Kidney tubule cell (primary cell): ENCODE measurements at regions not wholly inside any gene's neighbourhood (a gene's known extent, or its start where the extent isn't known, plus 50 kb on each side); places are given as distances from the start of the nearest gene placed in this dataset.
"Not testable (repeated sequence)": the region's sequence is repeated elsewhere in the genome, so short reads cannot be mapped to it uniquely, and the experiment has no call there.

Experiments
- DNase-seq: peaks from one replicate; pipeline ENCODE4 v3.0.0-alpha.2; 2018; ENCODE audit warnings: low spot score

DNA sequence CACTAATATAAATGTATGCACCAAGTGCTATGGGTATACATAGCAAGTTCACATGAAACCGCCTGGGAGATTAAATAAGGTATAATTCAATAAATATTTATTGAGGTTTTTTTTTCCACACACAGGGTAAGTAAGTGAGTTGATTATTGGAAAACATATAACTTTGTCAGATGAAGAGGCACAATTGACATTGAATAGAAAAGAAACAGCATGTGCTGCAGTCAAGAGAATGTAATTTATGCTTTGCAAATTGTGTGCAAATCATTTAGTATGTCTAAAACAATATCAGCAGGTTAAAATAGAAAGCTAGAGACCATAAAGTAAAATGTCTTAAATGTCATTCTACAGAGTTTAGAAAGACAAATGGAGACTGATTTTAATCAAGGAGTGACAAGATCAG lies 560.0 kb downstream of the AMY1C start:
- DNase-seq: no peak

DNA sequence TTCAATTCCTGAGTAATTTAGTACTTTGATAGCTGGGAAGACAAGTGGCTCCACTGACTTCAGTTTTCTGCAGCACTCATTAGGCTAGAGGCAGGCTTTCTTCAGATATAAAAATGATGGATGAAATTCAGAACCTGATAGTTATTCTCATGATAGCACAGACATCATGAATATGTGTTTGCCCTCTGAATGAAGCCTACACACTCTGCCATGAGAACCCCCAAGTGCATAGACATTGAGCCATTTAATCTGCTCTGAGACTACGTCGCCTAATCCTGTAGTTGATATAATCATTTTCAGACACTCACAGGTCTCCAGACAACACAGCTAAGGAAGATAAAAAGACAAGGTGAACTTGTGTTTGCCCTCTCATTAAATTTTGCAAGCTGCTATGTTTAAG lies 566.1 kb downstream of the AMY1C start:
- DNase-seq: no peak

DNA sequence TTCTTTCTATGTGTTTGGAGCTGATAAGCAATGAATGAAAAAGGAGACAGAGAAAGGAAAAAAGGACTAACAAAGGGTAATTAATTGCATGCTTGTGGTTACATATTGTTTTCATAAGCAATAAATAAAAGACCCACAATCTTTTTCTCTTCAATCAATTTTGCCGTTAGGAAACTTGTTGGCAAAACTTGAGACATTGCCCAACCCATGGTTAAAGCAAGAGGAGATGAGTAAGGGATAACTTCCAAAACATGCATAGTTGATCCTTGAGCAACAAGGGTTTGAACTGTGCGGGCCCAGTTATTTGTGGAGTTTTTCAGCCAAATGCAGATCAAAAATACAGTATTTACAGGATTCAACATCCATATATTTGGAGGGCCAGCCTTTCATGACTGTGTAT lies 572.4 kb downstream of the AMY1C start:
- DNase-seq: no peak

DNA sequence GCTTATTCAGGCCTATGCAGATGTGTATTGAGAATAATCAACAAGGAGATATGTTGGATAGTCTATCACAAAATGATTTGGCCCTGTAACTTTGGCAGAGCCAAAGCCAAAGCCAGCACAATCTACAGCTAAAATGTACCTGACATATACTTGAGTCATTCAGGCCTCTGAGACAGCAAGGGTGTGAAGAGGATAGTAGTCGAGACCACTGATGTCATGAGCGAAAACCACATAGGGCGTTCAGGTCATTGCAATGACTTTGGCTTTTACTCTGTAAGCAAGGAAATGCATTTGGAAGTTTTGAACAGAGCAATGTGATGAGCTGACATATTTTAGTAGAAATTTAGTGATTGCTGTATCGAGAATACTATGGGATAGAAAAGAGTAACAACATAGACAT lies 579.6 kb downstream of the AMY1C start:
- no peak for DNase-seq

DNA sequence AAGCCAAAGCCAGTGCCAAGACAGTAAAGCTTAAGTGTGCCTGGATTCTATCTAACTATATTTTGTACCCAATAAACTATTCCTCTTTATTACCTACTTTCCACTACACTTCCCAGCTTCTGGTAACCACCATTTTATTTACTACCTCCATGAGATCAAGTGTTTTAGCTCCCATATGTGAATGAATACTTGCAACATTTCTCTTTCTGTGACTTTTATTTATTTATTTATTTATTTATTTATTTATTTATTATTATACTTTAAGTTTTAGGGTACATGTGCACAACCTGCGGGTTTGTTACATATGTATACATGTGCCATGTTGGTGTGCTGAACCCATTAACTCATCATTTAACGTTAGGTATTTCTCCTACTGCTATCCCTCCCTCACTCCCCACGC lies 582.1 kb downstream of the AMY1C start:
- no peak for DNase-seq

DNA sequence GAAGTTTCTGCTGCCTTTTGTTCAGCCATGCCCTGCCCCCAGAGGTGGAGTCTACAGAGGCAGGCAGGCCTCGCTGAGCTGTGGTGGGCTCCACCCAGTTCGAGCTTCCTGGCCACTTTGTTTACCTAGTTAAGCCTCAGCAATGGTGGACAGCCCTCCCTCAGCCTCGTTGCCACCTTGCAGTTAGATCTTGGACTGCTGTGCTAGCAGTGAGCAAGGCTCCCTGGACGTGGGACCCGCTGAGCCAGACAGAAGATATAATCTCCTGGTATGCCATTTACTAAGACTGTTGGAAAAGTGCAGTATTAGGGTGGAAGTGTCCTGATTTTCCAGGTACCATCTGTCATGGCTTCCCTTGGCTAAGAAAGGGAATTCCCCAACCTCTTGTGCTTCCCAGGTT lies 588.2 kb downstream of the AMY1C start:
- DNase-seq: not testable (repeated sequence)

DNA sequence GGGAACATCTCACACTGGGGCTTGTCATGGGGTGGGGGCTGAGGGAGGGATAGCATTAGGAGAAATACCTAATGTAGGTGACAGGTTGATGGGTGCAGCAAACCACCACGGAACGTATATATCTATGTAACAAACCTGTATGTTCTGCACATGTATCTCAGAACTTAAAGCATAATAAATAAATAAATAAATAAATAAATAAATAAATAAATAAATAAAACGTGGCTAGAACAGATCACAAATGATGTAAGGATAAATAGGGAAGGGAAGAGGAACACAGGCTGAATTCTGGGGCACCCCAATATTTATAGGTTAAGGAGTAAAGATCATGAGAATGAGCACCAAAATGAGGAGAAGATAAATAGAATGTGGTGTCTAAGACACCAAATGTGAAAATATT lies 592.2 kb downstream of the AMY1C start:
- DNase-seq: no peak

DNA sequence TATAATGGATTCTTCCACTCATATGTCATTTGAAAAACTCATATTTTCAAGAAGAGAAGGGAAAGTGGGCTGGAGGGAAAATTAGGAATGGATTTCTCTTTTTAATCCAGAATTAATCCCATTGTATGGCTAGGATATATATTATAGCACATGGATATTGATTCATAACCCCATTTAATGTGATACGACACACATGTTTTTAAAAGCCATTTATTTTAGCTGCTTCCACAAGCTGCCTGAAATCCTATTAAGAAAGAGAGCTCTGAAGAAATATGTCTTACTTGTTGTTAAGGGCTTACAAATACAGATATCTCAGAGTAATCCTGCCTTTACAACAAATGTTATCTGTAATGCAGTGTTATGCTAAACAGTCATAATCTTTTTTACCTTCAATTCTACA lies 598.6 kb downstream of the AMY1C start:
- DNase-seq: no peak

DNA sequence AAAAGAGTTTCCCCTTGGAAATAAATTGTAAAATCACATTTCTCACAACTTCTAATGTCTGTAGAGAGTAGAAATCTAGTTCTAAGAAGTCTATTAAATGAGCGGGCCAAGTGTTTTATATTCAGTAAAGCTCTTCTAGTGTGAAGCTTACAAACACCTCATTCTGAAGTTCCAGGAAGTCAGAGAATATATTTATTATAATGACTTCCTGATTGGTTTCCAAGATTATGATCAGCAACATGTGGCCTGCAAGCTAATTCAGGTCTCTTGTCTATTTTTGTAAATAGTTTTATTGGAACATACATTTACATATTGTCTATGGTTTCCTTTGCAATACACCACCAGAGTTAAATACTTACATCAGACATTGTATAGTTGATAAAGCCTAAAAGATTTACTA lies 603.9 kb downstream of the AMY1C start:
- no peak for DNase-seq

DNA sequence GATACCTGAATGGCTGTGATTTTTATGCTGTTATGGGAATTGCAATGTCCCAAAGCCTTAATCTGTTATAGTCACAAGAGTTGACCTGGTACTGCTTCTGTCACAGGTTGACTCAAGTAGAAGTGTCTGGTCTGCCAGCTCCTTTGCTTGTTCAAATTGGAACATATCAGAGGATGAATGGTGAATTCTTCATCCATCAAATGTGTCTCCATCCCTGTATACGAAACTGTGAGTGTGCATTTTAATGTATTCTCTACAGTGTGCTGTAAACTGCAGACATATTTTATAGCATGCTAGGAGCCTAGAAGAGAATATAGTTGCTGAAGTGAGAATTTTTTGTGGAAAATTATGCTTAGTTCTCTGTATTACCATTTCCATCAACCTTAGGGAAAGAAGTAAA lies 608.4 kb downstream of the AMY1C start:
- no peak for DNase-seq

DNA sequence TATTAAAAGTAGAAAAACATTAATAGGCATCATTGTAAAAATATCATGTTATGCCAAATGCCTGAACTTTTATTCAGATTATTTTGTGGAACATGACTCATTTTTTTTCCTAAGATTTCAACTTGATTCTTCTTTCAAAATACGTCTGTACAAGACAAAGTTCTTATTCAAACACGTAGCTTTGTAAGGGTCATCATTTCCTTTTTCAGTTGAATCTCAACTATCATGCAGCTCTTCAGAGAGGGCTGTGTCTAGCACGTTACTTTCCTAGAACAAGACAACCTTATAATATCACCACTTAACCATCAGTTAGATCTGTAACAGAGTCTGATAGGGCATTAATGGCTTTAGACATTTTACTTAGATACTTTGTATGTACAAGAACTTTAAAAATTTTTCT lies 608.9 kb downstream of the AMY1C start:
- DNase-seq: no peak

DNA sequence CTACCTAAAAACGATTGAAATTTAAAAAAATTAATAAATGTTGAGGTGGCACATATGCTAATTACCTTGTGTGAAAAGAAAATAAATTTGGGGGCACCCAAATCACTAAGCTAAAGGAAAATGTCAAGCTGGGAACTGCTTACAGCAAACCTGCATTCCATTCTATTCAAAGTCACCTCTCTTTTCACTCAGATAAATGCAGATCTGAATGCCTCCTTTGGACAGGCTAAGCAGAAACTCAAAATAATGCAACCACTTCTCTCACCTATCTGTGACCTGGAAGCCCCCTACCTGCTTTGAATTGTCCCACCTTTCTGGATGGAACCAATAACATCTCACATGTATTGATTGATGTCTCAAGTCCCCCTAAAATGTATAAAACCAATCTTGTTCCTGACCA lies 628.7 kb downstream of the AMY1C start:
- no peak for DNase-seq

DNA sequence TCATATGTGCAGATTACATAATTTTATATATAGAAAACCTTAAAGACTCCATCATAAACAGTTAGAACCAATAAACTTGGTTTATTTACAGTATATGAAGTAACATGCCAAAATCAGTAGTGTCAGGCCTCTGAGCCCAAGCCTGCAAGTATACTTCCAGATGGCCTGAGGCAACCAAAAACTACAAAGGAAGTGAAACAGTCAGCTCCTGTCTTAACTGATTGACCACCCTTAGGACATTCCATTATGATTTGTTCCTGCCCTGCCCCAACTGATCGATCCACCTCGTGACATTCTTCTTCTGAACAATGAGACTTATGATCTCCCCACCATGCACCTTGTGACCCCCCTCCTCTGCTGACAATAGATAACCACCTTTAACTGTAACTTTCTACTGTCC lies 630.3 kb downstream of the AMY1C start:
- no peak for DNase-seq

DNA sequence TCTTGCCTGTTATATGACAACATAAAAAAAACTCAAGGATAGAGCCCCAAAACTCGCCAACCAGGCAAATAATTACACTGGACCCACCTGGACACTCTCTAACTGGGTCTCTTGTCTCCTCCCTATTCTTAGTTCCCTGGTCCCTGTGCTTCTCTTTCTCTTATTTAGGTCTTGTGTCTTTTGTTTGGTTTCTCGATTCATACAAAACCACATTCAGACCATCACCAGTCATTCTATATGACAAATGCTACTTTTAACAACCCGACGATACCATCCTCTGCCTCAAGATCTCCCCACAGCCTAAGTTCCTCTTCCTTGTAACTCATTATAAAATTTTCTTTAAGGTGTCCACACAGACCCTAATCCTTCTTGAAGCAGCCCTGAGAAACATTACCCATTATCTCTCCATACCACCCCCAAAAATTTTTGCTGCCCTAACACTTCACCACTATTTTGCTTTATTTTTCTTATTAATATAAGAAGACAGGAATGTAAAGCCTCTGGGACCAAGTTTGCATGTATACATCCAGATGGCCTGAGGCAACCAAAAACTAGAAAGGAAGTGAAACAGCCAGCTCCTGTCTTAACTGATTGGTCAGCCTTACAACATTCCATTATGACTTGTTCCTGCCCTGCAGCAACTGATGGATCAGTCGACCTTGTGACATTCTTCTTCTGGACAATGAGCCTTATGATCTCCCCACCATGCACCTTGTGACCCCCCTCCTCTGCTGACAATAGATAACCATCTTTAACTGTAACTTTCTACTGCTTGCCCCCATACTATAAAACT lies 638.2 kb downstream of the AMY1C start:
- no peak for DNase-seq

DNA sequence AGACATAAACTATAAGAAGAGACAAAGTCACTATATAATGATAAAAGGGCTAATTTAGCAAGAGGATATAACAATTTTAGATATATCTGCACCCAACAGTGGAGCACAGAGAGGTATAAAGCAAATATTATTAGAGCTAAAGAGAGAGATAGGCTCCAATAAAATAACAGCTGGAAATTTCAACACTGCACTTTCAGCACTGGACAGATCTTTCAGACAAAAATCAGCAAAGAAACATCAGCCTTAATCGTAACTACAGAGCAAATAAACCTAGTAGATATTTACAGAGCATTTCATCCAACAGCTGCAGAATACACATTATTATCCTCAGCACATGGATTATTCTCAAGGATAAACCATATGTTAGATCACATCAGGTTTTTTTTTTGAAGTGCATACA lies 642.9 kb downstream of the AMY1C start:
- no peak for DNase-seq

DNA sequence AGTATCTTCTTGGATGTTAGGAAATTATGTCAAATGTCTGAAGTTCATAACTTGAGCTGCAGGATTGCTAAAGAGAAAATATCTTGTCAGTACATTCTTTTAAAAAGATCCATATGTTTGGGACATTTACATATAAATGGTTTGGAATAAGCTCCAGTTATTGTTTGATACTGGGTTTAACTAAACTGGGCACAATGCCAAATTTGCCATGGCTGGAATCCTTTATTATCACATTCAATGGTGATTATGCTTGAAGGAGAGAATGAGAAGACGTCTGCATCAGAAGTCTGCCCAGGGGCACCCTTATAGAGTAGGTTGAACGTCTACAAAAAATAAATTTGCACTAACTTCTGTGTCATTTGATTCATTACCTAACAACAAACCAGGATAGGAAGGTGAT lies 652.5 kb downstream of the AMY1C start:
- no peak for DNase-seq

DNA sequence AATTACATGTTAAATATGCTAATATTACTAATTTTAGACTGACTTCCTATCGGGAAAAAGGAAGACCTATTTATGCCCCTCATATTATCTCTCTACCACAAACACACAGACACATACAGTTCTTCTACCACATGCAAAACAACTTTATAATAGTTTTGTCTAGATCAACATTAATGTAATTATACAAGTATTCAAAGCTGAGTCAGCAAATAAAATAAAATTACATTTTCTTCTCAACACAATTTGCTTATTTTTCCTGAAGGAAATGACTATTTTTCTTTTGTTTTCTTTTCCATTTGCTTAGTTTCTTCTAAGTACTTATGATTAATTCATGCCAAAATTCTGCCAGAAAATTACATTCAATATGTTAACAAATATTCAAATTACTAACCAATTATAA lies 654.2 kb downstream of the AMY1C start:
- no peak for DNase-seq

DNA sequence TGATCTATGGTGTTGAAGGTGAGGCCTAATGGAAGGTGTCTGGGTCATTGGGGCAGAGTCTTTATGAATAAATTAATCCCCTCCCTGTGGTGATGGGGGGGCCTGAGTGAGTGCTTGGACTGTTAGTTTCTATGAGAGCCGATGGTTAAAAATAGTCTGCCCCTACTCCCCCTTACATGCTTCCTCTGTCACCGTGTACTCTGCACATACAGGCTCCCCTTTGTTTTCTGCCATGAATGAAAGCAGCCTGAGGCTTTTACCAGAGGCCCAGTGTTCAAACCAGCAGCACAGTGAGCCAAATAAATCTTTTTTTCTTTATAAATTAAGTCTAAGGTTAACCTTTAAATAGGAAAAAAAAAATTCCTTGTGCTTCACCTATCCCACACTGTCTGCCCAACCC lies 657.0 kb downstream of the AMY1C start:
- no peak for DNase-seq

DNA sequence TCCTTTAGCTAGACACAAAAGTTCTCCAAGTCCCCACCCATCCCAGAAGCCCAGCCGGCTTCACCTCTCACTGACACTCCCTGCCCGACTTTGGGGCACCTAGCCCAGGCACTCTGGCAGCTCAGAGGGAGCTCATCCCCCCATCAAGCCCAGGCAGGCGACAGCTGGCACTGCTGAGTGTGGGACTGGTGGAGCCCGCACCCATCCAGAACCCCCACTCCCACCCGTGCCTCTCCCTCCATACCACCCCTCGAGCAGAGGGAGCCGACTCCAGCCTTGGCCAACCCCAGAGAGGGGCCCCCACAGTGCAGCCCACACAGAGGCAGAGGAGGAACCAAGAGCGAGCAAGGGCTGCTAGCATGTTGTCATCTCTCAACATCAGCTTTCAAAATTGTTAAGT lies 658.6 kb downstream of the AMY1C start:
- DNase-seq: no peak

DNA sequence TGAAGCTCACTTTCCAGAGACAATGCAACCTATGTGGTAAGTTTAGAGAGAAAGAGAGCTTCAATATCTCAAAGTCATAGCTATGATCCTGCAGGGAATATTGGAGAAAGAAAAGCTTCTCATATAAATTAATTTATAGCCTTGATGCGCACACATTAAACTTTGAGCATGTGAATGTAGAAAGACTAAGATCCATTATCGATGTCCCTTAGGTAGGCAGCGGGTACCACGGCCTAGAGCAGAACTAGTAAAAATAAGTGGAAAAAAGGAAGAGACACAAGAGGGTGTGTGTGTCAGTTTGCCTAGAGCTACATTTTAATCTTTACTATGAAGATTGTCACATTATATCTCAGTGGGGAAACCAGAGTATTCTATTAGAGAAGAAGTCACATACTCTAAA lies 685.6 kb downstream of the AMY1C start:
- no peak for DNase-seq

DNA sequence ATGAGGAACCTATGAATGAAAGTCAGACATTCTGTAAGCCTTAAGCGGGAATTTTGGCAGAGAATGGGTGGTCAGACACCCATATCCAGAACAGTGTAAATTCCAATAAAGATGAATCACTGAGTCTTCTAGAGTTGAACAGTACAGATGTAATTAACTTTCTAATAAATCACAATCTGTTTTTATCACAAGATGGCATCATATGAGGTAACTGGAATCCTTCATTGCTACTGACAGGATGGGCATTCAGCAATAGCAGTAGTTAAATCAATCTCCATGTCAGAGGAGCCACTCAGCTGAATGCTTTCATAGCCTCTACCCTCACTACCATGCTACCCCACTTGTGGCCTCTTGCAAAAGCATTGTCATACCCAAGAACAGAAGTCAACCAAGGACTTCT lies 690.3 kb downstream of the AMY1C start:
- DNase-seq: no peak

DNA sequence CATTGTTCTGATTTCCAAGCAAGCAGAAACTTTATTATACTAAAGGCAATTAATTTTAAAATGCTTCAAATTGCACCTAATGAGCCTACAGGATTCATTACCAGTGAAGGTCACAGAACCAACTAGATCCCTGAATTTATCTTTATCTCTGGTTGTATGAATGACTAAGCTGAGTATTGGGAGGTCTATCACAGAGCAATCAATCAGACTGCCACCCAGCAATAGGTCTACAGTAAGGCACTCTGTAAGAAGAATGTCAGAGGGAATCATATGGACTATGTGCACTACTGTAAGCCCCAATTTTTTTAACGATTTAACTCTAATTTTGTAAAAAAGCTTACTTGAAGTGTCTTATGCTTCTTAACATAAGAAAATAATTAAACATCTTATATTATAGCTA lies 707.0 kb downstream of the AMY1C start:
- no peak for DNase-seq

DNA sequence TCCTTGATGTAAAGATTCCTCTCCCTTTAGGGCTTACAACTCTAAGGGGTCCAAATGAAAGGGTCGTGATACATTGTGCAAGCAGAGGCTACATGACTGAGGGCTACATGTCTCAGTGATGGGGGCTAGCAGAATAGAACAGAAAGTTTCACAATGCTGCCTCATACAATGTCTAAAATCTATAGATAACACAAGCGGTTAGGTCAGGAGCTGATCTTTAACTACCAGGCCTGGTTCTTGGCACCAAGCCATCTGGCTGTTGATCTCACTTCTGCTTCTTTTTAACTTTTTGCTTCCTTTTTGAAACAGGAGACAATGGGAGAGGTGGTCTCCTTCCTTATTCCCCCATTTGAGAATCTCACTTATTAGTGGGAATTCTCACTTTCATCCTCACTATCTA lies 710.2 kb downstream of the AMY1C start:
- no peak for DNase-seq

DNA sequence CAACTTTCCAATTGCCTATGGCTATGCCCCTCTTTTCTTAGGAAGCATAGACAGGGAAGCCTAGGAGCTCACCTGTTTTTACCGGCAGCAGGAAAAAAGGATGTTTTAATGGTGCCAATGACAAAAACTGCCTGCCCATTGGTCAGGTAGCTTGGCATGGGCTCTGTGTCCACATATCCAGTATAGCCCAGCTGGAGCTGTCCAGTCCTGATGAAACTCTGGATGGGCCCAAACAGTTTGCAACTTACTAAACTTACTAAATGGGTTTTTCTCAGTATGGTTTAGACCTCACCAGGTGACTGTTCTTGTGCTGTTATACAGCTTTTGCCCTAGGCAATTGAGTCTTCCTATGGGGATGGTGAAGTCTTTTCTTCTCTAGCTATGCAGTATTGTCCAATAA lies 711.2 kb downstream of the AMY1C start:
- DNase-seq: no peak
